Cardiac septum (tissue), 1 donor: ENCODE measurements at regions not wholly inside any gene's neighbourhood (a gene's known extent, or its start where the extent isn't known, plus 50 kb on each side); places are given as distances from the start of the nearest gene placed in this dataset.
"Not testable (repeated sequence)": the region's sequence is repeated elsewhere in the genome, so short reads cannot be mapped to it uniquely, and the experiment has no call there.

ENCODE experiments used
- DNase-seq: peaks from one replicate; pipeline ENCODE4 v3.0.0-alpha.2; 2020; ENCODE audit warnings: low spot score
- intact Hi-C: fragments of 100-400 bp; cut with DNase I; formaldehyde crosslinking; loops from one replicate; pipeline ENCODE4 v1.14.0; 2022
- donor health status: DM: no; HTN: no; CAD: no.

DNA sequence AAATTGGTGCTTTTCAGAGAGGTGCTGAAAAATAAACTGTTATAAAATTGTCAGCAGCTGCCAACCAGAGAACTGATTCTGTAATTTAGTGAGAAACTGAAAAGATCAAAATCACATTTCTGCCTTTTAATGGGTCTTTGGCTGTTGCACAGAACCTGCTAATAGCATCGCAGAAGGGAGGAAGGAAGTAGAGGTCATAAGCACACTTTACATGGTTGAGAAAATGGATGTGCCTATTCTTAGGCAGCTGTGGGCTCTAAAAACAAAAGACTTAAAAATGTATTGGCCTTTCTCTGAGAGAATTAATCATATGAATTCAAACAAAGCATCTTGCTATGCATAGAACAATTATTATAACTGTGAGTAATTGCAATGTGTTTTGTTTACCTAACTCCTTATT is 1186.9 kb downstream of the DSC3 start:
- DNase-seq: no peak
- intact Hi-C loops: no loop called here

DNA sequence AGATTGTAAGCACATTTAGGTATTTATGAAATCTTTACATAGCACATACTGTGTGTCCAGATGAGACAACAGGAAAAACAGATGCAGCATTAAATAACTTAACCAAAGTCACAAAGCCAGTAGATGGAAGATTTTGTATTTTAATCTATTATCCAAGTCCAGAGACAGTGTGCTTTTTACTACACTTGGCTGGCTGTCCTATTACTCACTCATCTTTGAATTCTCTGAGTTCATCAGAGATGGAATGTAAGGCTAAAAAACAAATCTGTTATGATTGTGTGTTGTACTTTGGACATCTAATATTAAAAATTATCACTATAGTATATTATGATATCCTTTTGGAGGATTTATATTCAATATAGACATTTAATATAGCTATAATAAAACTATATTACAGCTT is 1189.4 kb downstream of the DSC3 start:
- intact Hi-C loops: no loop called here
- DNase-seq: no peak

DNA sequence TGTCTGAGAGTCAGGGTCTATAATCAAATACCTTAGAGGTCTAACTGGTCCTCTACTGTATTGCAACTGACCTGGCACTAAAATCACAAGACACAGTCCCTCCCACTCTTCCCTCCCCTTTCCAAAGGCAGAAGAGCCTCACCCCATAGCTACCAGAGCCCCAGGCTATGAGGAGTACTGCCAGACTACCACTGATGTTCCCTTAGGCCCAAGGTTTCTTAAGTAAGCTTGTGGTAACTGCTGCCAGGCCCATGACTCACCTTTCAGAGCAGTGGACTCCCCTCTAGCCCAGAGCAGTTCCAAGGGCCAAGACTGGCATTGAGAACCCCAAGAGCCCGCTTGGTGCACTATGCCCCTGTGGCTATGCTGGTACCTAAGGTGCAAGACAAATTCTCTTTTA is 1193.4 kb downstream of the DSC3 start:
- DNase-seq: no peak
- intact Hi-C loops: no loop called here

DNA sequence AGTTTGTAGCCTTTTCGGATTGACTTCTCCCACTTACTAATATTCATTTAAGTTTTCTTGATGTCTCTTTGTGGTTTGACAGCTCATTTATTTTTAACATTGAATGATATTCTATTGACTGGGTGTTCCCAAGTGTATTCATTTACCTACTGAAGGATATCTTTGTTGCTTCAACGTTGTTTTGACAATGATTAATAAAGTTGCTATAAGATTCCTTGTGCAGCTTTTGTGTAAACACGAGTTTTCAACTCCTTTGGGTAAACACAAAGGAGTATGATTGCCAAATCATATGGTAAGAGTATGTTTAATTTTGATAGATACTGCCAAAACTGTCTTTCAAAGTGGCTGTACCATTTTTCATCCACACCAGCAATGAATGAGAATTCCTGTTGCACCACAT is 1200.9 kb downstream of the DSC3 start:
- DNase-seq: no peak
- intact Hi-C loops: no loop called here

DNA sequence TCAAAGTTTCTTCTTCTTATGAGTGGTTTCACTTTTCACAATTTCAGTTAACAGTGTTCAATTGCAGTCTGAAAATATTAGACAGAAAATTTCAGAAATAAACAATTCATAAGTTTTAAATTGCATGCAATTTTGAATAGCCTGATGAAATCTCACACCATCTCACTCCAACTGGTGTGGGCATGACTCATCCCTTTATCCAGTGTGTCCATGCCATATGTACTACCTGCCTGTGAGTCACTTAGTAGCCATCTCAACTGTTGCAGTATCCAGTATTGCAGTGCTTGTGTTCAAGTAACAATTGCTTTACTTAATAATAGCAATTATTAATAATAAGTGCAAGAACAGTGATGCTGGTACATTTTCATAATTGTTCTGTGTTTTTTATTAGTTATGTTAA is 1202.5 kb downstream of the DSC3 start:
- DNase-seq: no peak
- intact Hi-C loops: no loop called here

DNA sequence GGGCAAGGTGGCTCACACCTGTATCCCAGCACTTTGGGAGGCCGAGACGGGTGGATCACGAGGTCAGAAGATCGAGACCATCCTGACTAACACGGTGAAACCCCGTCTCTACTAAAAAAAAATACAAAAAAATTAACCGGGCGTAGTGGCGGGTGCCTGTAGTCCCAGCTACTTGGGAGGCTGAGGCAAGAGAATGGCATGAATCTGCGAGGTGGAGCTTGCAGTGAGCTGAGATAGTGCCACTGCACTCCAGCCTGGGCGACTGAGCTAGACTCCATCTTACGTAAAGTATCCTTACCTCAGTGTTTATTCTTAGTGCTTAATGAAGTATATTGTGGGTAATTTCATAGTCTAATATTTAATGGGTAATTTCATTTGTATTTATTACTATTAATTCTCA is 1203.6 kb downstream of the DSC3 start:
- DNase-seq, intact Hi-C loops: not testable (repeated sequence)

DNA sequence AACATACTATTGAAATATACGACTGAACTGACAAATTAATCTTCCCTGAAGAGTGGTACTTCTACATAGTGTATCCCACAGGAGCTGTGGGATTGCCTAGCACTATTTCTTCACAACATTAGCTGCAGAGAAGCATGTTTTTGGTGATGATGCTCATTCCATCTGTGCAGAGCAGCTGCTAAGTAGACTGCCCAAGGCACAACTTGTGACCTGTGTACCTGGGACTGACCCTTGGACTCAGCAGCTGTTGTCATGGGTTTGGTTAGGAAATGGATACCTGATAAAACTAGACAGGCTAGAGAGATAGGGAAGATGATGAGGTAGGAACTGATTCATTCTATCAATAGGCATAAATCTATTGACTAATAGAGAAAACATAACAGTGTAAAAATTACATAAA is 1204.0 kb downstream of the DSC3 start:
- no peak for DNase-seq
- intact Hi-C loops: no loop called here

DNA sequence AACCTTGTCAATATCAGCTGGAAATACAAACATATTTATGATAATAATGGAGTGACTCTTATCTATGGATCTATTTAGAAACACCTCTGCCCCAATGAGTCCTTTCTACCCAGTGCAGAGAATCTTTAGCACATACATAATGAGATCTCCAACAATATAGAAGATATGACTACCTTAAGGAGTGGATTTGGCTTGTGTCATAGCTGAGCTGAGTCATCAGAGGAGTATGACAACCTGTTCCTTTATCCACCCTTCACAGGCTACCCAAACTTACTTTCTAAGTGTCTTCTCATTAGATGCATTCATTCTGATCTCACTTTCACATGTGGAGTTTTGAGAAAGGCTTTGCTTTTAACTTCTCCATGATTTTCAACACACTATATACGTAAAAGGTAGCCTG is 1218.9 kb downstream of the DSC3 start:
- intact Hi-C loops: no loop called here
- no peak for DNase-seq

DNA sequence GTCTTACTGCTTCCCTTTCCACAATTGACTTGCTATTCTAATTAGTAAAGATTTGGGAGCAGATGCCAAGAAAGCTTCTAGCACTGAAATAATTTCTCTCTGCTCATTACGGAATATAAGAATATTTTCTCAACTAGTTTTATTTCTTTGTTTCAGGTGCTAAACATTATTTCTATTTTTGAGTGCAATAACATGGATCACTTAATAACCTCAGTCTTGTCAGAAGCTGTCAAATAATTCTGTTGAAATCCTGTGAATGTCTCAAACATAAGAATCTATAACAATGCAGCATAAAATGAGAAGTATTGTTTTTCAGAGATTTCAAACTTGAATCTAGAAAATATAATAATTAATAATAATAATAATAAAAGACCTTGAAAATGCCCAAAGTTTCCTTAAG is 1221.0 kb downstream of the DSC3 start:
- intact Hi-C loops: no loop called here
- DNase-seq: no peak

DNA sequence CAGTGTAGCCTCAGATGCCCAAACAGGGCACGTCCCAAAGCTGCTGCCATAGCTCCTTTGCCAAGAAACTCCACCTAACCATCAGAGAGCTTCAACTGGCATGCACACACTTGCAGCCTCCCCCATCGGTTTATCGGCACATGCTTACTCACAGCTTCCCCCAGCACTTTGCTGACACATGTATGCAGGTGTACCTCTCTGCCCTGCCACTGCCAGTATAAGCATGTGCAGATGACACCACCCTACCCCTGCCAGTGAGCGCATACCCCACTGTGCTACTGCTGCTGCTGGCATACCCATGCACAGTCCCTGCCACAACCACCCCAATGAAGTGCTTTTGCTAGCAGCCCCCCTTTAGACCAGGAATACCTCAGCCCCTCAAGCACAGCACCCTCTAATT is 1231.0 kb downstream of the DSC3 start:
- no peak for DNase-seq
- intact Hi-C loops: no loop called here

DNA sequence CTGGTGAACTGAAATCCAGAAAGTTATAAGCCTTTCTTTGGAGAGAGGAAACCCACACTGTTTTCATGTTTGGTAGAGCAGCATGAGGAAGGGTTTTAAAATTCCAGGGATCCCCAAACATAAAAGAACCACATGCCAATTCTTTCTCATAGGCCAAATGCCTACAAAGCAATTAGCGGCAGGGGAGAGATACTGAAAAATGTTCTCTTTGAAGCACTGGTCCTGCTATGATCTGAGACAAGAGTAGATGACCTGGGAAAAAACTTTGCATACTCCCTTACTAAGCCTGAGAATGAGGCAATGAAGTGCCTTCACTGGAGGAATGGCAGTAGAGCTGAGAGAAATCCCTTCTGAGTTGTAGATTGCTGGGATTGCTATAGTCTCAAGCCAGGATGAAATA is 1261.7 kb downstream of the DSC3 start:
- intact Hi-C loops: no loop called here
- no peak for DNase-seq

DNA sequence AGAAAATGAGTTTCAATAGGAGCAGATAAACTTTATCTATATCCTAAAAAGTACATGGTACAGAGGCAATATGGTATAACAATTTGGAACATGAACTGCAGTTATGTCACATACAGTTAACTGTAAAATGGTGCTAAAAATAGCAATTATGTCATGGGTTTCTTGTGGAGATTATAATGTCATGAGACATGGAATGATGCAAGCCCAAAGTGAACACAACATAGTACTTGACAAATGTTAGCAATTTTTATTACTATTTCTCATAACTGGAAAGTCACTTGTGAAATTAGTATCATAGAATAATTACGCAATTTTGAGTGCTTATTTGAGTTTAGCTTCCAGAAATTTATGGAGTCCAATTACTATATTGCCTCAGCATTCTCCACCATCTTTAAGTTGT is 1263.4 kb downstream of the DSC3 start:
- no peak for DNase-seq
- intact Hi-C loops: no loop called here

DNA sequence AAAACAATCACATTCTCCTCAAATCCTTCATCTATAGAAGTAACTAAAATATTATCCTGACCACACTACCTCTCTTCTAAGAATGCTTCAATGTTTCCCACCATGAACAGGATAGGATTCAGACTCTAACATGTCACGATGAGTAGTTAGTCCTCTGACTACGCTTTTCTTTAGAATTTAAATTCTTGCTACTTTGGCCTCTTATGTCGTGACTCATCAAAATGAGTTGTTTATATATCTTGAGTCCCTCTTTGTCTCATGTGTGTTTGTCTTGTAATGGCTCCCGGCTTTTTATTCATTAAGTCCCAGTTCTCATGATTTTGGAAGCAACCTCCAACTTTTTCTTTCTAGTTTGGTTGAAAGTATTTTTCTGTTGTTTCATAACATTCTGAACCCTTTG is 1289.2 kb downstream of the DSC3 start:
- DNase-seq: no peak
- intact Hi-C loops: no loop called here

DNA sequence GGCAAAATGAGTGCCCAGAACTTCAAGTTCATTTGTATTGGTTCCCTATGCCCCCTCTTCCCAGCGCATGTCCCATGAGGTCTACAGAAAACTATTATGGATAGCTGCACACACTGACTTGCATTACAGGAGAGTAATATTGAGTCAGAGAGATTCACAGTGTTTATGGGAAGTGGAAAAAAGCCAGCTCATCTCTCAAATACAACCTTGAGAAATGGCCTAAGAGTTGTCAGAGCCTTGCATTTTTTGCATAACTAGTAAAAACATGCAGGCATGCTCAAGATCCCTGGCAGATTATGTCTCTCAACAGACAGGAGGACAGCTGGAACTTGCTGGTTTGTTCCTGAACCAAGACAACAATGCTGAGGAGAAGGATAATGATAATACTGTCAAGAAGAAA is 1292.8 kb downstream of the DSC3 start:
- intact Hi-C loops: no loop called here

DNA sequence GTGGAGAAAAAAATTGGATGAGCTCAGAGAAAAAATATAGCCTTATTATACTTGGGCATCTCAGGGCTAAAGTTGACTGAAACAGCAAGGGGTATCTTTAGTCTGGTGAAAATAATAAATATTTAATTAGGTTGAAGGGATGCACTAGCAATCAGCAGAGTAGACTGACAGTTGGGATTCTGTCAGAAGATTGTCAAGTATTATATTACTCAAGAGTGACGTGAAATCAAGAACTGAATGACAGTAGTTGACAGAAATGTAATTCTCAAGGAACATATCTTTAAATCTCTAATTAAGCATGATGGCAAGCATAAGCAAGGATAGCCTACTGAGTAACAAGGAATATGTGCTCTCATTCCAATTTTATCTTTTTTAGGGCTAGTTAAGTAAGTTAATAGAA is 1301.1 kb downstream of the DSC3 start:
- no peak for DNase-seq
- intact Hi-C loops: no loop called here

More for the DNA sequence above, 1292.8 kb downstream of the DSC3 start:
- DNase-seq: no peak

DNA sequence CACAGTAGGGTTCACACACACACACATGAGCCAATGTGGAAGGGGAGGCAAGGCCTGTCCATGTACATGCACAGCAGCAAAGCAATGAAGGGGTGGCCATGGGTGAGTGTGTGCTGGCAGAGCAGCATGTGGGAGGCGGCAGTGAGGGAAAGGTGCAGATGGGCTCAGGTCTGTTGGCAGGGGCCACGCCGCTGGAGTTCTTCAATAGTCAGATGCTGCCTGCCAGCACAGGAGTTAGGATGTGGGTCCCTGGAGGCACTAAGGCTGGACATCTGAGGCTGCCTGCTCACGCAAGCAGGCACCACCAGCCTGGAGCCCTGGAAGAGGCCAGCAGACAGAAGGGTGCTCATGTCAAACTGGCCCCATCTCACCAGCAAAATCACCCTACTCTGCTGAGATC is 1304.9 kb downstream of the DSC3 start:
- DNase-seq: no peak
- intact Hi-C loops: no loop called here

DNA sequence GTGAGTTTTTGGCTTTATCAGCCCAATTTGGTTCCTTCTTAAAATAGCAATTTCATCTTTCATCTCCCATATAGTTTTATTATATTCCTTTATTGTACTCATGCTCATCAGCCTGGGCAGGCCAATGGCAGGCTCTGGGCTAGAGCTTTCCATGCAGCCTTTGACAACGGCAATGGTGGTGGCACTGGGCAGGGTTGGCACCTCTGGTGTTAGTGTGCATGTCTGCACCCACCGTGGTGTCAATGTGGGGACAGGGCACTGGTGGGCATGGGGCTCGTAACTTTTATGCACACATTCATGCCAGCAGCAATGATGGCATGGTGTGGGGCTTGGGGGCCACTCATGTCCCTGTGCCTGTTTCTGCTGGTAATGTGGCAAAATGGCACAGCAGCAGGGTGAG is 1305.4 kb downstream of the DSC3 start:
- intact Hi-C loops: no loop called here
- DNase-seq: no peak

DNA sequence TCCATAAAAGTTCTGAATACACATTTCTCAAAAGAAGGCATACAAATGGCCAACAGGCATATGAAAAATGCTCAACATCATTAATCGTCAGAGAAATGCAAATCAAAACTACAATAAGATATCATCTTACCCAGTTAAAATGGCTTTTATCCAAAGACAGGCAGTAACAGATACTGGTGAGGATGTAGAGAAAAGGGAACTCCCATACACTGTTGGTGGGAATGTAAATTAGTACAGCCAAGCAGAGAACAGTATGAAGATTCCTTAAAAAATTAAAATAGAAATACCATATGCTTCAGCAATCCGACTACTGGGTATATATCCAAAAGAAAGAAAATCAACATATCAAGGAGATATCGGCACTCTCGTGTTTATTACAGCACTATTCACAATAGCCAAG is 1312.5 kb downstream of the DSC3 start:
- no peak for DNase-seq
- intact Hi-C loops: no loop called here

DNA sequence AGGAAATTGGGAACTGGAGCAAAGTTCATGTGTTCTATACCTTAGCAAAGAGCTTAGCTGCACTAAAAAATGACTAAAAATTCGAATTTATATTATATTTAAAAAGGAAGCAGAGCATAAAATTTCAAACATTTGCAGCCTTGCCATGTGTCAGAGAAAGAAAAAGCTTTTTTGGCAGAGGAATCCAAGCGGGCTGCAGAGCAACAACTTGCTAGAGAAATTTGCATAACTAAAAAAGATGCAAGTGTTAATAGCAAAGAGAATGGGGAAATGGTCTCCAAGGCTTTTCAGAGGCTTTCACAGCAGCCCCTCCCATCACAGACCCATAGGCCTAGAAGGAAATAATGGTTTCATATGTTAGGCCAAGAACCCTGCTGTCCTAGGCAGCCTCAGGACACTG is 1315.9 kb downstream of the DSC3 start:
- intact Hi-C loops: no loop called here
- DNase-seq: no peak

DNA sequence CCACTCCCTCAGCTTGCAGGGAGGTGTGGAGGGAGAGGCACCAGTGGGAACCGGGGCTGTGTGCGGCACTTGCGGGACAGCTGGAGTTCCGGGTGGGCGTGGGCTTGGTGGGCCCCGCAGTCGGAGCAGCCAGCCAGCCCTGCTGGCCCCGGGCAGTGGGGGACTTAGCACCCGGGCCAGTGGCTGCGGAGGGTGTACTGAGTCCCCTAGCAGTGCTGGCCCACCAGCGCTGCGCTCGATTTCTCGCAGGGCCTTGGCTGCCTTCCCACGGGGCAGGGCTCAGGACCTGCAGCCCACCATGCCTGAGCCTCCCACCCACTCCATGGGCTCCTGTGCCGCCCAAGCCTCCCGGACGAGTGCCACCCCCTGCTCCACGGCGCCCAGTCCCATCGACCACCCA is 1319.1 kb downstream of the DSC3 start:
- intact Hi-C loops, DNase-seq: not testable (repeated sequence)

DNA sequence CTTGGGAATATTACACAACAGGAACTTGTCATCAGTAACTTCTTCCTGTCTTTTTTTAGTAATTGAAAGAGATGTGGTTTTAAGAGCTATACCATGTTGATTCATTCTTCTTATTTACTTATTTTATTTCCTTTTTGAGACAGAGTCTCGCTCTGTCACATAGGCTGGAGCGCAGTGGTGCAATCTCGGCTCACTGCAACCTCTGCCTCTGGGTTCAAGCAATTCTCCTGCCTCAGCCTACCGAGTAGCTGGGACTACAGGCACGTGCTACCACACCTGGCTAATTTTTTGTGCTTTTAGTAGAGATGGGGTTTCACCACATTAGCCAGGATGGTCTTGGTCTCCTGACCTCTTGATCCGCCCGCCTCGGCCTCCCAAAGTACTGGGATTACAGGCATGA is 1326.6 kb downstream of the DSC3 start:
- intact Hi-C loops, DNase-seq: not testable (repeated sequence)

DNA sequence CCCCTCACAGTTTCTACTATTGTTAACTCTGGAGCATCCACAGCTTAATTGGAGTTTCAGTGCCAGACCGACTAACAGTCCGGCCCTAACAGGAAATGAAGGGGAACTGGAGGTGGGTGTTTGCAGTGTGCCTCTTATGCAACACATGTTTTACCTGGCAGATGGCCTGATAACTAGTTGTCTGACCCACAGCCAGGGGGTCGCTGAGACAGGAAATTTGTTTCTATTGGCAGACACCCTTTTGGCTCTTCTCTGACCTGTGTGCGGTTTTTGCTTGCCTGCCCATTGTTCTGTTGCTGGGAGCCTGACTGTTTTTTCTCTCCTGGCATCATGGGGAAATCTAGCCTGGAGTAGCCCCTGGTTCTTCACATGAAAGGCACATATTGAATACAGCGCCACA is 1329.8 kb downstream of the DSC3 start:
- intact Hi-C loops: no loop called here
- no peak for DNase-seq

DNA sequence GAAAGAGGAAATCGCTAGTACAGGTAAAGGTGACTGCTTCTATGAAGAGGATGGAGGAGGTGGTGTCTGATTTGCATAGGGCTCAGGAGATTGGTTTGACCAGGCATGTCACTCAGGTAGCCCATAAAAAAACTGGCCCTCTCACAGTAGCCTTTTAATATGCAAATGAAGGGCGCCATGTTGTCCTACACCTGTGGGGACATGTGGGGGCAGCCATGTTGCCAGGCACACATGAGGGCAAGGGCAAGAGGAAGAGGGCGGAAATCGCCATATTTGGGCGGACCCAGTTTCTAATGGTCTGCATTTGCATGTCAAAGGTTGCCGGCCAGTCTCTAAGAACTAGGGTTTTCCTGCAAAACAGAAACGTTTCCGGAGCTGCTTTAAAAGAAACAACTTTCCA is 1330.6 kb downstream of the DSC3 start:
- intact Hi-C loops: no loop called here
- no peak for DNase-seq
